ENCODE measurements at regions not wholly inside any gene's neighbourhood (a gene's known extent, or its start where the extent isn't known, plus 50 kb on each side); places are given as distances from the start of the nearest gene placed in this dataset.

GRCh38 chr5:96302174-96302738 is 130.8 kb downstream of the PCSK1 start:
- Histone ChIP-seq H3K27ac (no peak overlapping the region), H3K9me3 (peaks cover 0 to 10% (median 0%) of the 10 kb centered on the region in 4 donors), H3K4me3 (no peak overlapping the region), H3K4me1 (no peaks in the 10 kb centered on the region), H3K36me3 (no peaks in the 10 kb centered on the region), H3K27me3 (no peaks in the 10 kb centered on the region)
- no peak for DNase-seq
- 85 to 88% methylated on average over 4 of the region's 4 CpGs for WGBS, 2 donors
- intact Hi-C loops (cut with DNase I) = no loop called here
- TF ChIP-seq POLR2A (IDR thresholded peaks at IDR 0.05) (no peak), CTCF (IDR thresholded peaks at IDR 0.05) (no peak), POLR2AphosphoS5 (IDR thresholded peaks at IDR 0.05) (no peak), EP300 (IDR thresholded peaks at IDR 0.05) (no peak)

GRCh38 chr5:96300976-96301375 is 132.1 kb downstream of the PCSK1 start:
- Histone ChIP-seq H3K4me1 (no peaks in the 10 kb centered on the region), H3K9me3 (peaks cover 0 to 7% (median 0%) of the 10 kb centered on the region in 4 donors), H3K4me3 (no peak overlapping the region), H3K27ac (no peak overlapping the region), H3K36me3 (no peaks in the 10 kb centered on the region), H3K27me3 (no peaks in the 10 kb centered on the region)
- DNase-seq = no peak
- TF ChIP-seq CTCF (IDR thresholded peaks at IDR 0.05) (no peak), EP300 (IDR thresholded peaks at IDR 0.05) (no peak), POLR2AphosphoS5 (IDR thresholded peaks at IDR 0.05) (no peak), POLR2A (IDR thresholded peaks at IDR 0.05) (no peak)
- intact Hi-C loops (cut with DNase I) = no loop called here

GRCh38 chr5:96297867-96298266 is 135.2 kb downstream of the PCSK1 start:
- intact Hi-C loops (cut with DNase I) = no loop called here
- H3K27ac ChIP-seq = peak overlapping the region in 2 of 4 donors; percentile 5 to 52
- 55 to 61% methylated on average over 3 of the region's 3 CpGs for WGBS, 2 donors
- peak; percentile 69 for DNase-seq
- H3K9me3 ChIP-seq = peaks cover 0 to 4% (median 0%) of the 10 kb centered on the region in 4 donors
- H3K4me3 ChIP-seq = no peak overlapping the region
- TF ChIP-seq EP300 (IDR thresholded peaks at IDR 0.05) = no peak
- no peak for TF ChIP-seq CTCF (IDR thresholded peaks at IDR 0.05)
- no peak for TF ChIP-seq POLR2A (IDR thresholded peaks at IDR 0.05)
- peak in 2 of 4 donors; percentile 38 to 52 for TF ChIP-seq POLR2AphosphoS5 (IDR thresholded peaks at IDR 0.05)
- H3K36me3 ChIP-seq = no peaks in the 10 kb centered on the region
- H3K4me1 ChIP-seq = no peaks in the 10 kb centered on the region
- no peaks in the 10 kb centered on the region for H3K27me3 ChIP-seq

- H3K4me3 ChIP-seq = no peak overlapping the region
Measured at GRCh38 chr5:96297290-96297689, 135.8 kb downstream of the PCSK1 start.

More at GRCh38 chr5:96297290-96297689, 135.8 kb downstream of the PCSK1 start:
- TF ChIP-seq EP300 (IDR thresholded peaks at IDR 0.05) (no peak), CTCF (IDR thresholded peaks at IDR 0.05) (no peak), POLR2A (IDR thresholded peaks at IDR 0.05) (no peak), POLR2AphosphoS5 (IDR thresholded peaks at IDR 0.05) (peak in 1 of 4 donors; percentile 15)
- H3K27ac ChIP-seq = peak overlapping the region in 2 of 4 donors; percentile 5 to 52
- H3K36me3 ChIP-seq = no peaks in the 10 kb centered on the region
- H3K9me3 ChIP-seq = peaks cover 0 to 4% (median 0%) of the 10 kb centered on the region in 4 donors
- no peaks in the 10 kb centered on the region for H3K27me3 ChIP-seq
- no peaks in the 10 kb centered on the region for H3K4me1 ChIP-seq
- DNase-seq = peak; percentile 64
- 54 to 73% methylated on average over 1 of the region's 1 CpG for WGBS, 2 donors
- intact Hi-C loops (cut with DNase I) = no loop called here

Measured in sigmoid colon (tissue), 6 donors.